HUES6 (cell line): ENCODE measurements at regions not wholly inside any gene's neighbourhood (a gene's known extent, or its start where the extent isn't known, plus 50 kb on each side); places are given as distances from the start of the nearest gene placed in this dataset.

Experiments
- H3K27ac ChIP-seq: 2 replicates; pipeline ENCODE4 v1.7.0; 2013; ENCODE audit warnings: low read depth, mild to moderate bottlenecking, low read length, inconsistent platforms
- H3K27me3 ChIP-seq: 2 replicates; pipeline ENCODE4 v1.6.1; 2013; ENCODE audit warnings: low read length; ENCODE audit not compliant: control insufficient read depth, insufficient read depth
- H3K36me3 ChIP-seq: 2 replicates; pipeline ENCODE4 v1.6.1; 2013; ENCODE audit warnings: low read length; ENCODE audit not compliant: control insufficient read depth, insufficient read depth
- H3K4me1 ChIP-seq: 2 replicates; pipeline ENCODE4 v1.6.1; 2013; ENCODE audit warnings: low read length; ENCODE audit not compliant: control insufficient read depth, insufficient read depth
- H3K4me3 ChIP-seq: 2 replicates; pipeline ENCODE4 v1.5.1; 2013; ENCODE audit warnings: low read depth, low read length
- H3K9ac ChIP-seq: one replicate; pipeline ENCODE4 v1.6.1; 2013; ENCODE audit warnings: mild to moderate bottlenecking, low read length
- H3K9me3 ChIP-seq: 2 replicates; pipeline ENCODE4 v1.6.1; 2013; ENCODE audit warnings: low read depth, low read length; ENCODE audit not compliant: control insufficient read depth, insufficient read depth

DNA sequence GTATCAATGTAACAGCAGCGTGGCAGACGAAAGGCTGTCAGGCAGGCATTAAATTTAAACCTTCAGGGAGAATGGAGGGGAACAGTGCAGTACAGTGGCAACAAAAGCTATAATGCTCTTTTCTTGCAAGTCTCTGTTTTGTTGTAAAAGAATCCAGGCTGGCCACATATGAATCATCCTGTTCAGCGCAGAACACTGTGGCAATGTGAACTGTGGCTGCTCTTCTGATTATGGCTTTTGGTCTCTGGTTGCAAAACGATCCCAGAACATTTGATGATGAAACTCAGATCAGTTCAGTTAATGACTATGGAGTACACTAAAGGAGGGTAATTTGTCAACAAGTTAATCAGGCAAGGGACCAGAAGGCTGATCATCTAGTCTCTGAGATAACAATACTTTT is 219.7 kb upstream of the SGO1 start:
- H3K9ac ChIP-seq, result no peak overlapping the region
- no peak overlapping the region for H3K27ac ChIP-seq
- H3K4me3 ChIP-seq, result no peak overlapping the region
- no peaks in the 10 kb centered on the region for H3K36me3 ChIP-seq
- peaks cover 10% of the 10 kb centered on the region for H3K4me1 ChIP-seq
- no peaks in the 10 kb centered on the region for H3K9me3 ChIP-seq
- no peaks in the 10 kb centered on the region for H3K27me3 ChIP-seq

DNA sequence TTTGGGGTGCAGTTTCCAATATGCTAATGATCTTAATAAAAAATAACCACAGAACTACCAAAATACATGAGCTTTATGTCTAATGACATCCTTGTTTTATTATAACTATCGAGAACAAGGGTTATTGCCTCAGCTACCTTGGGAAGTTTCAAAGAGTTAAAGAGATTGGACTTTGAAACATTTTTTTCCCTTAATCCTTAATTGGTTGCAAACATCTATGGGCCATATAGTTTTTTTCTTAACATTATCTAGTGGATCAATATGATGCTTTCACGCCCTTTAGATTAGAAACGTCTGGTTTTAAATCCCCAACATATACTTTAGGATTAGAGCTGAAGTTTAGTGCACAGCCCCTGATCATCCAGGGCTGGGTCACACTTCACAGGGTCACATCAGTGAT is 219.2 kb upstream of the SGO1 start:
- no peak overlapping the region for H3K4me3 ChIP-seq
- peaks cover 10% of the 10 kb centered on the region for H3K4me1 ChIP-seq
- H3K36me3 ChIP-seq, result no peaks in the 10 kb centered on the region
- H3K9ac ChIP-seq, result no peak overlapping the region
- H3K27ac ChIP-seq, result no peak overlapping the region
- H3K27me3 ChIP-seq, result no peaks in the 10 kb centered on the region
- no peaks in the 10 kb centered on the region for H3K9me3 ChIP-seq

DNA sequence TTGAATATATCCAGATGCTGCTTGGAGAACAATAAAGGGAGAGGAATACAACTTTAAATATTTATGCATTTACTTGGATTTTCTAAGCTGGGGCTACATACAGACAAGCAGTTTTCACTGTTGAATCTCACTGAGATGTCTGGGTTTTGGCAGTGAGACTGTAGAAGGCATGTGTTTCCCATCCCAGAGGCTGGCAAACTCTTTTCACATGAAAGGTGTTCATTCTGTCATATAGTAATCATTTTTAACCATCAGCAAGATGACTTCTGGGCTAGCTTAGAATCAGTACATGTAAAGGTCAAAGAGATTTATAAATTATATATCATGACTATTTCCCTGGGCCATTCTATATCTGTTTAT is 218.7 kb upstream of the SGO1 start:
- H3K9ac ChIP-seq, result no peak overlapping the region
- no peaks in the 10 kb centered on the region for H3K27me3 ChIP-seq
- H3K4me1 ChIP-seq, result peaks cover 10% of the 10 kb centered on the region
- no peaks in the 10 kb centered on the region for H3K36me3 ChIP-seq
- H3K9me3 ChIP-seq, result no peaks in the 10 kb centered on the region
- H3K27ac ChIP-seq, result no peak overlapping the region
- no peak overlapping the region for H3K4me3 ChIP-seq

DNA sequence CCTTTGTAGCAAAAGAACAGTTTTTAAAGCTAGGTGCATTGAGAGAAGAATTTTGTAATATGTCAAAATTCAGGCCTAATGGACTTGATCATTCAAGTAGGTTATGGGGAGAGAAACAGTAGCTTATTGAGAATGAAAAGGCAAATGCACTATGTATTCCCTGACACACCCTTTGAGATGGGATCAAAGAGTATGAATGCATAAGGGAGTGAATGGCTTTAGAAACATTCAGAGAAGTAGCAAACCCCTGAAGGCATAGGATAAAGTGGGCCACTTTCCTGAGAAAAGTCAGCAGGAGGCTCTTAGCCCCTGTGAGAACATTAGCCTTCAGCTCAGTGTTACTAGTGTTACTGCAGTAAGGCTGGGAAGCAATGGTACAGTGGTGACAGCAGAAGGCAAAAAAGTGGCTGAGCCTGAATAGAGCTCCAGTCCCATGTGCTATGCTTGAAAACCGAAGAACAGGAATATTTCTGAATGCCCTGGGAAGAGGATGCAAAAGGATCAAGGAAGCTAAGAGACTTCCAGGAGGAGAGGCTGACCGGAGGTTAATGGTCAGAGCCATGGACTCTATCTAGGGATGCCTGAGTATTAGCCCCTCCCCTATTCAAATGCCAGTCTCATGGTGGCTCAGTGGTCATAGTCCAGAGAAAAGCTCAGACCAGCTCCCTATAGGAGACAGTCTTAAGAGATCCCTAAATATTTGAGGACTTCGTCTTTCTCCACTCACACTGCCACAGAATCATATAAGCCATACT is 218.2 kb upstream of the SGO1 start:
- H3K4me3 ChIP-seq, result no peak overlapping the region
- no peaks in the 10 kb centered on the region for H3K9me3 ChIP-seq
- no peaks in the 10 kb centered on the region for H3K27me3 ChIP-seq
- H3K27ac ChIP-seq, result no peak overlapping the region
- H3K9ac ChIP-seq, result no peak overlapping the region
- no peaks in the 10 kb centered on the region for H3K36me3 ChIP-seq
- peaks cover 10% of the 10 kb centered on the region for H3K4me1 ChIP-seq

DNA sequence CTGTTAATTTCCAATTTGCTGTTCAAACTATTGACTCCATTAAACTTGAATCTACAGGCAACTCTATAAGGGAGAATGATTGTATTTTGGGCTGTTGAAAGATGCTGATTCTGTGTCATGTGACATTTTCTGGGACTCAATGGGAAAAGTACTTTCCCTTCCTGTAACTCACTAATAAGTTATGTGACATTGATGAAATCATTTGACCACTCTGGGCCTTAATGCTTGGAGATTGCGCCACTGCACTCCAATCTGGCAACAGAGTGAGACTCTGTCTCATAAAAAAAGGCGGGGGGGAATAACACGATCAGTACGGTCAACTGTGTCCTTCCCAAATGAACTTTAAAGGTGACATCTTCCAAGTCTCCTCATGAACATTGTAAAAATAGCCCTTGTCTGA is 215.2 kb upstream of the SGO1 start:
- Histone ChIP-seq H3K9me3 (no peaks in the 10 kb centered on the region), H3K9ac (no peak overlapping the region), H3K4me1 (0 out of 2 replicates have a peak, but pooled peaks cover 2% of the 10 kb centered on the region), H3K27me3 (no peaks in the 10 kb centered on the region), H3K4me3 (no peak overlapping the region), H3K36me3 (no peaks in the 10 kb centered on the region), H3K27ac (no peak overlapping the region)

DNA sequence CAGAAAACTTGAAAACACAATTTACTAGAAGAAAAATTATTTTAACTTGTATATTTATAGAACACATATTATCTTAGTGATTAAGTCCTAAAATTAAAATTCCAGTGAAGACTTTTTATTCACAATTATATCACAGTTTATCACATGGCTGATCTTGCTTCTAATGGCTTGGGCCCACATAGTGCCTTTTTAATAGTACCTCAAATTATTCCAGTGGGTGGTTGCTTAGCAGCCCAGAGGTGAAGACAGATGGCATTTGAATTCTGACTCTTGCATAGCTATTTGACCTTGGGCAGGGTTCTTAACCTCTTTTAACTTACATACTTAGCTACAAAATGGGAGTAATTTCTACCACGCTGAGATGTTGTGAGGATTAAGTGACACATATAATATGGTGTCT is 214.7 kb upstream of the SGO1 start:
- Histone ChIP-seq H3K4me3 (no peak overlapping the region), H3K27me3 (no peaks in the 10 kb centered on the region), H3K36me3 (no peaks in the 10 kb centered on the region), H3K4me1 (0 out of 2 replicates have a peak, but pooled peaks cover 2% of the 10 kb centered on the region), H3K9ac (no peak overlapping the region), H3K27ac (no peak overlapping the region), H3K9me3 (no peaks in the 10 kb centered on the region)

DNA sequence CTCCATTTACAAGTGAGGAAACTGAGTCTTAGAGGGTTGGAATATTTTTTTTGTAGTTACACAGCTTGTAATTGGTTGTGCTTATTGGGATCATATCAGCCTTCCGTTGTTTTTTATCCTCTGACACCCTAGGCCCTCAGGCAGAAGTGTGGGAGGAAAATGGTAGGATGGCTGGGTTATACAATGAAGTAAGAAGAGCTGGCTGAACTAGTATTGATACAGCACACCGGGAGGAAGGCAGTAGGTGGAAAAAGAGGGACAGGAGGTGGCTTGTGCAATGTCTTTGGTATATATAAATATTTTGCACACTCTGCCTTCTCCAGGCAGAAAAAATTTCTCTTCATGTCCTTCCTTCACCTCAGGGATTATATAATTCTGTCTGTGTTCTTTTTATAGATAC is 214.3 kb upstream of the SGO1 start:
- H3K27me3 ChIP-seq, result no peaks in the 10 kb centered on the region
- 0 out of 2 replicates have a peak, but pooled peaks cover 2% of the 10 kb centered on the region for H3K4me1 ChIP-seq
- H3K4me3 ChIP-seq, result no peak overlapping the region
- no peak overlapping the region for H3K9ac ChIP-seq
- H3K27ac ChIP-seq, result no peak overlapping the region
- H3K9me3 ChIP-seq, result no peaks in the 10 kb centered on the region
- H3K36me3 ChIP-seq, result no peaks in the 10 kb centered on the region

GRCh38 chr3:20396335-20396734 is 210.3 kb upstream of the SGO1 start:
- H3K27me3 ChIP-seq, result no peaks in the 10 kb centered on the region
- no peak overlapping the region for H3K9ac ChIP-seq
- H3K36me3 ChIP-seq, result no peaks in the 10 kb centered on the region
- peaks cover 5% of the 10 kb centered on the region; the same call in 1 of the 2 replicates for H3K4me1 ChIP-seq
- H3K4me3 ChIP-seq, result no peak overlapping the region
- H3K9me3 ChIP-seq, result no peaks in the 10 kb centered on the region; the same call in 1 of the 2 replicates
- H3K27ac ChIP-seq, result no peak overlapping the region

- Histone ChIP-seq H3K36me3 (no peaks in the 10 kb centered on the region), H3K27me3 (no peaks in the 10 kb centered on the region)
Observed at GRCh38 chr3:20395692-20396091, 209.7 kb upstream of the SGO1 start.

DNA sequence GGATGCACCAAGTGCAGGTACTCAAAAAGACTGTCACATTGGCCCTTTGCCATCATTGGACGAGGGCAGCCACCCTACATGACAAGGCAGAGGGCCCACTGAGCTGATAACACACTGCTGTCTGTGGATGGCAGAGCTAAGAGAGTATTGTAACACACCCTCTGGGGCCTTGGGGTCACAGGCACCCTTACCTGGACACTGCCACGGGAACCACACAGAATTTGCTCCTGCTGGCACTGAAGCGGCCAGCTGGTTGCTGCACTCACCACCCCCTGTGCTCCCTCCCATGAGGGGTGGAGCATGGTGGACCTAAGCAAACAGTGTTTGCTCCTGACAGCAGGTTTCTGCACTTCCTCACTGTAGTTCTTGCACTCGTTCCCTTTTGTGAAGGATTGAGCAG is 208.2 kb upstream of the SGO1 start:
- peaks cover 5% of the 10 kb centered on the region; the same call in 1 of the 2 replicates for H3K4me1 ChIP-seq
- no peak overlapping the region for H3K9ac ChIP-seq
- no peaks in the 10 kb centered on the region for H3K27me3 ChIP-seq
- H3K36me3 ChIP-seq, result no peaks in the 10 kb centered on the region
- no peak overlapping the region for H3K27ac ChIP-seq
- H3K9me3 ChIP-seq, result no peaks in the 10 kb centered on the region; the same call in 1 of the 2 replicates
- no peak overlapping the region for H3K4me3 ChIP-seq

More at GRCh38 chr3:20395692-20396091, 209.7 kb upstream of the SGO1 start:
- Histone ChIP-seq H3K4me1 (peaks cover 5% of the 10 kb centered on the region; the same call in 1 of the 2 replicates), H3K4me3 (no peak overlapping the region), H3K9me3 (no peaks in the 10 kb centered on the region; the same call in 1 of the 2 replicates), H3K9ac (no peak overlapping the region), H3K27ac (no peak overlapping the region)

- H3K4me1 ChIP-seq, result peaks cover 5% of the 10 kb centered on the region; the same call in 1 of the 2 replicates
- H3K27me3 ChIP-seq, result no peaks in the 10 kb centered on the region
- no peaks in the 10 kb centered on the region for H3K36me3 ChIP-seq
- no peaks in the 10 kb centered on the region; the same call in 1 of the 2 replicates for H3K9me3 ChIP-seq
- H3K9ac ChIP-seq, result no peak overlapping the region
- H3K4me3 ChIP-seq, result no peak overlapping the region
- H3K27ac ChIP-seq, result no peak overlapping the region
Observed at GRCh38 chr3:20391644-20392043, 205.6 kb upstream of the SGO1 start.
